ENCODE measurements at regions not wholly inside any gene's neighbourhood (a gene's known extent, or its start where the extent isn't known, plus 50 kb on each side); places are given as distances from the start of the nearest gene placed in this dataset.

- in situ Hi-C loops (cut with MboI; ENCODE audit: low sequenced_read_pairs, unreplicated experiment): no loop called here
- TF ChIP-seq CTCF (IDR thresholded peaks at IDR 0.05; ENCODE audit: borderline replicate concordance, control extremely low read depth, extremely low read depth, insufficient read depth, missing control alignments): no peak
- DNase-seq (ENCODE audit: low spot score): no peak
These were observed 167.6 kb upstream of the ESRRG start for GRCh38 chr1:216890871-216891270.

- no peak for DNase-seq (ENCODE audit: low spot score)
- TF ChIP-seq CTCF (IDR thresholded peaks at IDR 0.05; ENCODE audit: borderline replicate concordance, control extremely low read depth, extremely low read depth, insufficient read depth, missing control alignments): no peak
- in situ Hi-C loops (cut with MboI; ENCODE audit: low sequenced_read_pairs, unreplicated experiment): no loop called here
These were observed 165.5 kb upstream of the ESRRG start for GRCh38 chr1:216888731-216889130.

- TF ChIP-seq CTCF (IDR thresholded peaks at IDR 0.05; ENCODE audit: borderline replicate concordance, control extremely low read depth, extremely low read depth, insufficient read depth, missing control alignments): no peak
- no peak for DNase-seq (ENCODE audit: low spot score)
- in situ Hi-C loops (cut with MboI; ENCODE audit: low sequenced_read_pairs, unreplicated experiment): no loop called here
These were observed 163.8 kb upstream of the ESRRG start for GRCh38 chr1:216887032-216887431.

- DNase-seq (ENCODE audit: low spot score): no peak
- no peak for TF ChIP-seq CTCF (IDR thresholded peaks at IDR 0.05; ENCODE audit: borderline replicate concordance, control extremely low read depth, extremely low read depth, insufficient read depth, missing control alignments)
- in situ Hi-C loops (cut with MboI; ENCODE audit: low sequenced_read_pairs, unreplicated experiment): no loop called here
These were observed 161.5 kb upstream of the ESRRG start for GRCh38 chr1:216884614-216885229.

- no peak for DNase-seq (ENCODE audit: low spot score)
- in situ Hi-C loops (cut with MboI; ENCODE audit: low sequenced_read_pairs, unreplicated experiment): no loop called here
- no peak for TF ChIP-seq CTCF (IDR thresholded peaks at IDR 0.05; ENCODE audit: borderline replicate concordance, control extremely low read depth, extremely low read depth, insufficient read depth, missing control alignments)
These were observed 160.3 kb upstream of the ESRRG start for GRCh38 chr1:216883518-216883917.

GRCh38 chr1:216881695-216882094, 158.5 kb upstream of the ESRRG start:
- no peak for TF ChIP-seq CTCF (IDR thresholded peaks at IDR 0.05; ENCODE audit: borderline replicate concordance, control extremely low read depth, extremely low read depth, insufficient read depth, missing control alignments)
- DNase-seq (ENCODE audit: low spot score): no peak
- in situ Hi-C loops (cut with MboI; ENCODE audit: low sequenced_read_pairs, unreplicated experiment): no loop called here
